H9 (cell line): ENCODE measurements at regions not wholly inside any gene's neighbourhood (a gene's known extent, or its start where the extent isn't known, plus 50 kb on each side); places are given as distances from the start of the nearest gene placed in this dataset.
"Not testable (repeated sequence)": the region's sequence is repeated elsewhere in the genome, so short reads cannot be mapped to it uniquely, and the experiment has no call there.

ENCODE experiments used
- DNase-seq: peaks from one replicate; pipeline ENCODE4 v3.0.0-alpha.2; 2017
- H2AFZ ChIP-seq: one replicate; pipeline ENCODE4 v1.6.1; 2013; ENCODE audit warnings: mild to moderate bottlenecking, low read length, control low read depth, moderate library complexity
- H2AK5ac ChIP-seq: 2 replicates; pipeline ENCODE4 v1.6.1; 2013; ENCODE audit warnings: low read length, control low read depth, mixed read lengths; ENCODE audit not compliant: insufficient read length
- H2BK120ac ChIP-seq: one replicate; pipeline ENCODE4 v1.6.1; 2013; ENCODE audit warnings: low read depth, mild to moderate bottlenecking, low read length, control low read depth, inconsistent platforms; ENCODE audit not compliant: poor library complexity, severe bottlenecking
- H2BK12ac ChIP-seq: 2 replicates; pipeline ENCODE4 v1.6.1; 2013; ENCODE audit warnings: low read length, control low read depth, mixed read lengths, low read depth; ENCODE audit not compliant: insufficient read length
- H2BK15ac ChIP-seq: 2 replicates; pipeline ENCODE4 v1.6.1; 2013; ENCODE audit warnings: low read depth, low read length, control low read depth
- H2BK20ac ChIP-seq: one replicate; pipeline ENCODE4 v1.6.1; 2013; ENCODE audit warnings: low read depth, mild to moderate bottlenecking, low read length, control low read depth, inconsistent platforms; ENCODE audit not compliant: poor library complexity, severe bottlenecking
- H2BK5ac ChIP-seq: 2 replicates; pipeline ENCODE4 v1.6.1; 2013; ENCODE audit warnings: low read length, control low read depth, mixed read lengths; ENCODE audit not compliant: insufficient read length
- H3K14ac ChIP-seq: 2 replicates; pipeline ENCODE4 v1.6.1; 2013; ENCODE audit warnings: low read length, control low read depth; ENCODE audit not compliant: insufficient read depth
- H3K18ac ChIP-seq: 2 replicates; pipeline ENCODE4 v1.6.1; 2013; ENCODE audit warnings: low read depth, mild to moderate bottlenecking, mixed read lengths, low read length, control low read depth; ENCODE audit not compliant: insufficient read length
- H3K23ac ChIP-seq: 2 replicates; pipeline ENCODE4 v1.6.1; 2013; ENCODE audit warnings: low read length, control low read depth, mixed read lengths, low read depth; ENCODE audit not compliant: insufficient read length
- H3K23me2 ChIP-seq: 2 replicates; pipeline ENCODE4 v1.6.1; 2013; ENCODE audit warnings: low read depth, mild to moderate bottlenecking, mixed read lengths, low read length, control low read depth; ENCODE audit not compliant: insufficient read length, poor library complexity, severe bottlenecking
- H3K27ac ChIP-seq: 2 replicates; pipeline ENCODE4 v1.5.1; 2013; ENCODE audit warnings: low read length, control low read depth, mixed read lengths, low read depth; ENCODE audit not compliant: insufficient read length
- H3K27me3 ChIP-seq: 2 replicates; pipeline ENCODE4 v1.6.1; 2013; ENCODE audit warnings: low read length, control low read depth, inconsistent platforms; ENCODE audit not compliant: insufficient read depth
- H3K4ac ChIP-seq: 2 replicates; pipeline ENCODE4 v1.6.1; 2013; ENCODE audit warnings: low read depth, mild to moderate bottlenecking, control low read depth, inconsistent platforms, low read length, moderate library complexity
- H3K4me1 ChIP-seq: 2 replicates; pipeline ENCODE4 v1.6.1; 2013; ENCODE audit warnings: low read length, control low read depth, inconsistent platforms; ENCODE audit not compliant: insufficient read depth
- H3K4me2 ChIP-seq: 2 replicates; pipeline ENCODE4 v1.6.1; 2013; ENCODE audit warnings: low read length, control low read depth, mixed read lengths; ENCODE audit not compliant: insufficient read length, insufficient read depth
- H3K56ac ChIP-seq: 2 replicates; pipeline ENCODE4 v1.6.1; 2013; ENCODE audit warnings: low read depth, mild to moderate bottlenecking, mixed read lengths, low read length, control low read depth; ENCODE audit not compliant: insufficient read length
- H3K79me1 ChIP-seq: 2 replicates; pipeline ENCODE4 v1.6.1; 2013; ENCODE audit warnings: low read depth, mild to moderate bottlenecking, moderate library complexity, low read length, control low read depth, inconsistent platforms; ENCODE audit not compliant: insufficient read depth, poor library complexity, severe bottlenecking
- H3K79me2 ChIP-seq: 2 replicates; pipeline ENCODE4 v1.6.1; 2013; ENCODE audit warnings: low read length, control low read depth, inconsistent platforms; ENCODE audit not compliant: insufficient read depth
- H3K9ac ChIP-seq: 2 replicates; pipeline ENCODE4 v1.6.1; 2013; ENCODE audit warnings: low read length, control low read depth, mixed read lengths; ENCODE audit not compliant: insufficient read length; ENCODE audit errors: extremely low read depth
- H3K9me3 ChIP-seq: one replicate; pipeline ENCODE4 v1.6.1; 2013; ENCODE audit warnings: low read depth, low read length, inconsistent platforms; ENCODE audit not compliant: control insufficient read depth
- H3T11ph ChIP-seq: one replicate; pipeline ENCODE4 v1.6.1; 2013; ENCODE audit warnings: mild to moderate bottlenecking, low read length, control low read depth, inconsistent platforms
- H4K20me1 ChIP-seq: one replicate; pipeline ENCODE4 v1.6.1; 2013; ENCODE audit not compliant: control insufficient read depth, insufficient read length, insufficient read depth
- H4K5ac ChIP-seq: 2 replicates; pipeline ENCODE4 v1.6.1; 2013; ENCODE audit warnings: low read depth, mild to moderate bottlenecking, mixed read lengths, low read length, control low read depth; ENCODE audit not compliant: insufficient read length
- H4K8ac ChIP-seq: replicated peaks from 2 replicates; pipeline ENCODE4 v1.6.1; 2013; ENCODE audit warnings: low read length, control low read depth, mixed read lengths, low read depth; ENCODE audit not compliant: insufficient read length
- H4K91ac ChIP-seq: 2 replicates; pipeline ENCODE4 v1.6.1; 2013; ENCODE audit warnings: low read depth, mild to moderate bottlenecking, moderate library complexity, mixed read lengths, low read length, control low read depth; ENCODE audit not compliant: insufficient read length
- H3K27ac Mint-ChIP-seq, 3 experiments: 2 replicates in 2 of 3; 3 replicates in 1 of 3; pipeline ENCODE4 v1.8.0; 2020 to 2021; ENCODE audit warnings: mixed read lengths in 3 of 3, mild to moderate bottlenecking in 1 of 3, moderate library complexity in 1 of 3
- H3K27me3 Mint-ChIP-seq: 2 replicates; pipeline ENCODE4 v1.8.0; 2021; ENCODE audit warnings: low read depth, mild to moderate bottlenecking, moderate library complexity, mixed read lengths
- H3K36me3 Mint-ChIP-seq, 3 experiments: 2 replicates in 2 of 3; 3 replicates in 1 of 3; pipeline ENCODE4 v1.8.0; 2020 to 2021; ENCODE audit warnings: low read depth in 3 of 3, mixed read lengths in 3 of 3; ENCODE audit not compliant: insufficient read depth in 1 of 3
- H3K4me1 Mint-ChIP-seq, 2 experiments: 2 replicates each; pipeline ENCODE4 v1.8.0; 2020; ENCODE audit warnings: mixed read lengths in 2 of 2
- H3K4me3 Mint-ChIP-seq, 2 experiments: 2 replicates in 1 of 2; 3 replicates in 1 of 2; pipeline ENCODE4 v1.8.0; 2020 to 2021; ENCODE audit warnings: mild to moderate bottlenecking in 2 of 2, mixed read lengths in 2 of 2, moderate library complexity in 1 of 2
- H3K9me3 Mint-ChIP-seq, 2 experiments: 2 replicates in 1 of 2; 3 replicates in 1 of 2; pipeline ENCODE4 v1.8.0; 2020; ENCODE audit warnings: mild to moderate bottlenecking in 2 of 2, mixed read lengths in 2 of 2, moderate library complexity in 1 of 2
- CTCF ChIP-seq: fragments of 200-600 bp; sonication (generic); conservative IDR thresholded peaks from 3 replicates; pipeline ENCODE4 v1.8.0; 2021; ENCODE audit warnings: antibody characterized with exemption, mild to moderate bottlenecking
- WGBS: extraction: QIAGEN DNeasy Blood & Tissue Kit; methylation state at CpG from one replicate; pipeline ENCODE4 v1.1.7; 2013; ENCODE audit warnings: missing lambda C conversion rate, low lambda C conversion rate, mixed read lengths; ENCODE audit not compliant: insufficient read length; ENCODE audit errors: extremely low coverage; 5-methylcytosine and 5-hydroxymethylcytosine counted together

- H2BK15ac ChIP-seq = no peak overlapping the region
- H2AK5ac ChIP-seq = no peak overlapping the region
- no peak overlapping the region for H3K4me3 Mint-ChIP-seq
- no peak for DNase-seq
- no peaks in the 10 kb centered on the region for H3K9me3 ChIP-seq
- H3K4me1 ChIP-seq = no peaks in the 10 kb centered on the region
- H3K23me2 ChIP-seq = no peaks in the 10 kb centered on the region
- WGBS = no CpG with 5 or more reads among the region's 19 CpGs
- H3K4me2 ChIP-seq = no peak overlapping the region
- H4K20me1 ChIP-seq = no peaks in the 10 kb centered on the region
- no peak overlapping the region for H3K27ac ChIP-seq
- H2BK12ac ChIP-seq = no peak overlapping the region
- no peak overlapping the region for H3K56ac ChIP-seq
- H3K4ac ChIP-seq = no peak overlapping the region
- peaks cover 3 to 8% of the 10 kb centered on the region in 2 experiments; a peak in 4 of 5 replicates for H3K9me3 Mint-ChIP-seq
- no peak overlapping the region for H2BK5ac ChIP-seq
- no peak overlapping the region for H4K91ac ChIP-seq
- H3K79me2 ChIP-seq = no peaks in the 10 kb centered on the region
- H3K36me3 Mint-ChIP-seq = peaks cover 0 to 5% (median 0%) of the 10 kb centered on the region in 3 experiments; a peak in 3 of 7 replicates
- no peak overlapping the region for H4K8ac ChIP-seq
- no peak for TF ChIP-seq CTCF
- H3T11ph ChIP-seq = no peak overlapping the region
- H3K4me1 Mint-ChIP-seq = peaks cover 6 to 10% of the 10 kb centered on the region in 2 experiments
- H3K14ac ChIP-seq = no peak overlapping the region
- H2AFZ ChIP-seq = no peak overlapping the region
- no peak overlapping the region for H2BK120ac ChIP-seq
- H3K27me3 Mint-ChIP-seq = peaks cover 5% of the 10 kb centered on the region
- no peak overlapping the region for H3K18ac ChIP-seq
- no peaks in the 10 kb centered on the region for H3K79me1 ChIP-seq
- no peak overlapping the region for H3K9ac ChIP-seq
- H3K27me3 ChIP-seq = no peaks in the 10 kb centered on the region
- no peak overlapping the region for H4K5ac ChIP-seq
- no peak overlapping the region for H2BK20ac ChIP-seq
- no peak overlapping the region for H3K23ac ChIP-seq
- H3K27ac Mint-ChIP-seq = no peak overlapping the region
Observed at GRCh38 chr2:2645162-2645855, 314.2 kb upstream of the MYT1L start.

GRCh38 chr2:2644751-2645150, 313.7 kb upstream of the MYT1L start:
- not testable (repeated sequence) for H2BK15ac ChIP-seq, H3K9me3 Mint-ChIP-seq, H4K5ac ChIP-seq, H3K23me2 ChIP-seq, H2BK120ac ChIP-seq, H3K27ac ChIP-seq, H3K4me2 ChIP-seq, H2BK12ac ChIP-seq, DNase-seq, H3K27me3 ChIP-seq, H4K8ac ChIP-seq, H3K79me2 ChIP-seq, H2BK20ac ChIP-seq, H2AFZ ChIP-seq, H3K9me3 ChIP-seq, H3K36me3 Mint-ChIP-seq, H3T11ph ChIP-seq, H3K23ac ChIP-seq, H3K27ac Mint-ChIP-seq, H4K91ac ChIP-seq, H4K20me1 ChIP-seq, H3K4me3 Mint-ChIP-seq, H3K4me1 ChIP-seq, H3K27me3 Mint-ChIP-seq, H3K9ac ChIP-seq, H3K79me1 ChIP-seq, H3K14ac ChIP-seq, H3K4ac ChIP-seq, H2BK5ac ChIP-seq, H3K56ac ChIP-seq, H3K18ac ChIP-seq, H2AK5ac ChIP-seq
- peaks cover 6 to 10% of the 10 kb centered on the region in 2 experiments for H3K4me1 Mint-ChIP-seq
- whole genome bisulfite sequencing = no CpG with 5 or more reads among the region's 9 CpGs
